Left ventricle myocardium inferior (tissue), 1 donor: ENCODE measurements at regions not wholly inside any gene's neighbourhood (a gene's known extent, or its start where the extent isn't known, plus 50 kb on each side); places are given as distances from the start of the nearest gene placed in this dataset.

Experiments used
- DNase-seq: peaks from one replicate; pipeline ENCODE4 v3.0.0-alpha.2; 2020
- H3K27ac ChIP-seq: fragments of 200-600 bp; replicated peaks from 2 replicates; pipeline ENCODE4 v1.8.0; 2021
- H3K27me3 ChIP-seq: fragments of 200-600 bp; 2 replicates; pipeline ENCODE4 v1.8.0; 2021; ENCODE audit warnings: low read depth
- H3K36me3 ChIP-seq: fragments of 200-600 bp; 2 replicates; pipeline ENCODE4 v1.8.0; 2021
- H3K4me1 ChIP-seq: fragments of 200-600 bp; 2 replicates; pipeline ENCODE4 v1.8.0; 2021
- H3K4me3 ChIP-seq: fragments of 200-600 bp; 2 replicates; pipeline ENCODE4 v1.8.0; 2021; ENCODE audit warnings: mild to moderate bottlenecking, moderate library complexity
- H3K9me3 ChIP-seq: fragments of 200-600 bp; replicated peaks from 2 replicates; pipeline ENCODE4 v1.8.0; 2021
- intact Hi-C: fragments of 100-400 bp; cut with micrococcal nuclease; formaldehyde crosslinking; loops from one replicate; pipeline ENCODE4 v1.11.0; 2022
- TF ChIP-seq, protein P1 (sequence below): fragments of 200-600 bp; IDR thresholded peaks from 2 replicates; pipeline ENCODE4 v1.8.0; 2021; ENCODE audit warnings: antibody characterized with exemption, mild to moderate bottlenecking, borderline replicate concordance
- donor health status: DM: no; HTN: yes; CAD: no; lungs with severe emphysema.

DNA sequence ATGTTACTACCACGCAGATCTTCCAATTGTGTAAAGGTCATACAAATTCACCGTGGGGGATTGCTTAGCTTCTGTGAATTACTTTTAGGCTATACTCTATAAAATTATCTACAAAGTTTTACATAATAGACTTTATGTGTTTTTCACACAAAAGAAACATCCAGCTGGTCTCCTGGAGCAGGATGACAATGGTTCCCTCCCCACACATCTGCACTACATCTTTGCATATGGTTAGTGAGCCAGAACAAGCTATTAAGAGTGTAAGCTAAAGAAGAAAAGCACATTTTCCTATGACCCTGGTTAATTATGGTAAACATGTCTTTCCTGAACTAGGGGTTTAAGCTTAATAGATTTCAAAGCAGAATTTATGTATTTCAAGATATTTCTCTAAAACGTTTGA is 295.1 kb downstream of the ASXL3 start:
- no peak overlapping the region for H3K27ac ChIP-seq
- H3K4me1 ChIP-seq: no peaks in the 10 kb centered on the region
- H3K9me3 ChIP-seq: no peaks in the 10 kb centered on the region
- intact Hi-C loops: no loop called here
- TF ChIP-seq, protein P1, sequence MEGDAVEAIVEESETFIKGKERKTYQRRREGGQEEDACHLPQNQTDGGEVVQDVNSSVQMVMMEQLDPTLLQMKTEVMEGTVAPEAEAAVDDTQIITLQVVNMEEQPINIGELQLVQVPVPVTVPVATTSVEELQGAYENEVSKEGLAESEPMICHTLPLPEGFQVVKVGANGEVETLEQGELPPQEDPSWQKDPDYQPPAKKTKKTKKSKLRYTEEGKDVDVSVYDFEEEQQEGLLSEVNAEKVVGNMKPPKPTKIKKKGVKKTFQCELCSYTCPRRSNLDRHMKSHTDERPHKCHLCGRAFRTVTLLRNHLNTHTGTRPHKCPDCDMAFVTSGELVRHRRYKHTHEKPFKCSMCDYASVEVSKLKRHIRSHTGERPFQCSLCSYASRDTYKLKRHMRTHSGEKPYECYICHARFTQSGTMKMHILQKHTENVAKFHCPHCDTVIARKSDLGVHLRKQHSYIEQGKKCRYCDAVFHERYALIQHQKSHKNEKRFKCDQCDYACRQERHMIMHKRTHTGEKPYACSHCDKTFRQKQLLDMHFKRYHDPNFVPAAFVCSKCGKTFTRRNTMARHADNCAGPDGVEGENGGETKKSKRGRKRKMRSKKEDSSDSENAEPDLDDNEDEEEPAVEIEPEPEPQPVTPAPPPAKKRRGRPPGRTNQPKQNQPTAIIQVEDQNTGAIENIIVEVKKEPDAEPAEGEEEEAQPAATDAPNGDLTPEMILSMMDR: no peak
- DNase-seq: no peak
- no peak overlapping the region for H3K4me3 ChIP-seq
- H3K36me3 ChIP-seq: no peaks in the 10 kb centered on the region
- H3K27me3 ChIP-seq: no peaks in the 10 kb centered on the region

DNA sequence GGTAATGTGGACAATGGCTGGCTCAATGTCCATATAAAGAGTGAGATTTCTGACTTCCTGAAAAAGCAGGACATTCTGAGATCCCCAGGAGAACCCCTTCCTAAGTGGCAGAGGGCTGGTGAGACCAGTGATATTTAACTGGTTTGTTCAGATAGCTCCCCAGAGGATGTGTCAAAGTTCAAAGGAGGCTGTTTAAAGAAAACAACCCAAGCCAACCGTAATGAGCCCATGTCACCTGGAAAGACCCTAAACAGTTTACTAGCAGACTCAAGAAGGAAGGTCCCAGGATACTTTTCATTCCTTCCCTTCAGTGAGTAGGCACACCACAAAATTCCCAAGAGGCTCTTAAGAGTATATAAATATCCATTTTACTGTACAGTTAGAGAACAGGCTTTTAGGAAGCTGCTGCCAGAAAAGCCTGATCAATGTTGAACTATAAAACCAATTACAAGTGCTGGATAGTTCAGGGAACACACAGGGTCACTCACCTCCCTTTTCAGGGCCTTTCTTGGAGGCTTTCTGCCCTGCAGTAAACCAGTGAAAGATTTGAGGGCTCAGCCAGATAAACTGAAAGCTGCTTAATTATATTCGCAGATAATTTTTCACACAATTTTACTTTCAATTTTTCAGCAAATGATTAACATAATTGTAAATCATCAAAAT is 293.5 kb downstream of the ASXL3 start:
- intact Hi-C loops: no loop called here
- TF ChIP-seq, protein P1: no peak
- H3K4me3 ChIP-seq: no peak overlapping the region
- H3K36me3 ChIP-seq: no peaks in the 10 kb centered on the region
- no peak for DNase-seq
- H3K9me3 ChIP-seq: no peaks in the 10 kb centered on the region
- H3K27ac ChIP-seq: no peak overlapping the region
- H3K27me3 ChIP-seq: no peaks in the 10 kb centered on the region
- H3K4me1 ChIP-seq: no peaks in the 10 kb centered on the region

DNA sequence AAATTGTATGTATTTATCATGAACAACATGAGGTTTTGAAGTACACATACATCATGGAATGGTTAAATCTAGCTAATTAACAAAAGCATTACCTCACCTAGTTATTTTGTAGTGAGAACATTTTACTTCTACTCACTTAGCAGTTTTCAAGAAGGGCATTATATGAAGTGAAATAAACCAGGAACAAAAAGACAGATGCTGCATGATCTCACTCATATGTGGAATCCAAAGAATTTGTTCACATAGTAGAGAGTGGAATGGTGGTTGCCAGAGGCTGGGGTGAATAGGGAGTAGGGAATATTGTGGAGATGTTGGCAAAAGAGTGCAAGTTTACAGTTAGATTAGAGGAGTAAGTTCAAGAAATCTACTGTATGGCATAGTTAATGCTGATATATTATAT is 292.0 kb downstream of the ASXL3 start:
- DNase-seq: no peak
- Histone ChIP-seq H3K4me1 (no peaks in the 10 kb centered on the region), H3K27me3 (no peaks in the 10 kb centered on the region), H3K9me3 (peaks cover 4% of the 10 kb centered on the region), H3K4me3 (no peak overlapping the region), H3K27ac (no peak overlapping the region), H3K36me3 (no peaks in the 10 kb centered on the region)
- intact Hi-C loops: no loop called here
- TF ChIP-seq, protein P1: no peak

DNA sequence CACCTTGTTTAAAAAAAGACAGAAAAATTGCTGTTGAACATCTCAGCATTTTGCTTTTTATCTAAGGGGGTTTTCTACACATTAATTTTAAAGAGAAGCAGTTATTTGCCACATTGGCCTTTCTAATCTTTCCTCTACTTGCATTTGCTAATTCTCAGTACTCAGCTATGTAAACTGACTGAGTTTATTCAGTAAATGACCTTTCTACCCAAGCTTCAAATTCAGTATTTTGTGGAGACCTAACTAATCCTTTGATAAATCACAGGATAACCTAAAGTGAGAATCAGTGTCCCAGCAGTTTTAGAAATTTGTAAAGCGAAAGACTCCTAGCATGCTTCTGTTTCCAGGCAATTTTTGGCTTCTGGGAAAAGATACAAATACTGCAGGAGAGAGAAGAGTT is 288.4 kb downstream of the ASXL3 start:
- Histone ChIP-seq H3K27ac (no peak overlapping the region), H3K4me1 (no peaks in the 10 kb centered on the region), H3K4me3 (no peak overlapping the region), H3K36me3 (no peaks in the 10 kb centered on the region), H3K27me3 (no peaks in the 10 kb centered on the region), H3K9me3 (peaks cover 30% of the 10 kb centered on the region)
- TF ChIP-seq, protein P1: no peak
- intact Hi-C loops: no loop called here
- DNase-seq: no peak

DNA sequence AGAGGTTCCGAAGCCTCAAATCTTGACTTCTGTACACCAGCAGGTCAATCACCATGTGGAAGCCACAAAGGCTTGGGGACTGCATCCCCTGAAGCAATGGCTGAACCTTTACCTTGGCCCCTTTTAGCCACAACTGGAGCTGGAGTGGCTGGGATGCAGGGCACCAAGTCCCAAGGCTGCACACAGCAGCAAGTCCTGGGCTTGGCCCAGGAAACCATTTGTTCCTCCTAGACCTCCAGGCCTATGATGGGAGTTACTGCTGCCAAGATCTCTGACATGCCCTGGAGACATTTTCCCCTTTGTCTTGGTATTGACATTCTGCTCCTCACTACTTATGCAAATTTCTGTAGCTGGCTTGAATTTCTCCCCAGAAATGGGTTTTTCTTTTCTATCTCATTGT is 285.9 kb downstream of the ASXL3 start:
- no peak overlapping the region for H3K27ac ChIP-seq
- no peaks in the 10 kb centered on the region for H3K27me3 ChIP-seq
- TF ChIP-seq, protein P1: no peak
- intact Hi-C loops: no loop called here
- no peak overlapping the region for H3K4me3 ChIP-seq
- no peak for DNase-seq
- H3K9me3 ChIP-seq: peaks cover 30% of the 10 kb centered on the region
- no peaks in the 10 kb centered on the region for H3K36me3 ChIP-seq
- no peaks in the 10 kb centered on the region for H3K4me1 ChIP-seq
